B cell (primary cell): ENCODE measurements at regions not wholly inside any gene's neighbourhood (a gene's known extent, or its start where the extent isn't known, plus 50 kb on each side); places are given as distances from the start of the nearest gene placed in this dataset.
"Not testable (repeated sequence)": the region's sequence is repeated elsewhere in the genome, so short reads cannot be mapped to it uniquely, and the experiment has no call there.

Source experiments
- ATAC-seq: fragments of 200-7000 bp; cut with Tn5 transposase; one replicate; pipeline ENCODE4 v1.10.0; 2021; ENCODE audit warnings: low read depth, mild to moderate bottlenecking, moderate number of reproducible peaks, moderate library complexity
- CTCF ChIA-PET: fragments of 350-600 bp; sonication (Branson Sonifier 250); formaldehyde crosslinking; loops from one replicate; lab custom pipeline; 2021; ENCODE audit warnings: antibody characterized with exemption, inconsistent platforms; lab: Charles Lee
- POLR2A ChIA-PET: fragments of 350-600 bp; sonication (Branson Sonifier 250); formaldehyde crosslinking; loops from one replicate; lab custom pipeline; 2021; ENCODE audit warnings: antibody characterized with exemption; lab: Charles Lee
- DNase-seq: peaks from one replicate; pipeline ENCODE4 v3.0.0; 2013
- H2AFZ ChIP-seq: 2 replicates; pipeline ENCODE4 v1.6.1; 2012; ENCODE audit warnings: mild to moderate bottlenecking, low read depth, low read length; ENCODE audit not compliant: insufficient read depth, poor library complexity, severe bottlenecking
- H3K27ac ChIP-seq, 2 donors: 1 replicate in 1 of 2; 2 replicates in 1 of 2; pipeline ENCODE4 v1.5.1; 2012 to 2013; ENCODE audit warnings: low read length in 2 of 2, mild to moderate bottlenecking in 2 of 2, moderate library complexity in 1 of 2
- H3K27me3 ChIP-seq, 4 experiments: fragments of 200-600 bp in 1 of 4; sonication (generic) in 1 of 4; replicated peaks in 1 of 4; 1 replicate in 2 of 4; 2 replicates in 2 of 4; pipeline versions ENCODE4 v1.6.1 to v1.7.0; 2013 to 2016; ENCODE audit warnings: low read length in 3 of 4, mild to moderate bottlenecking in 2 of 4, mixed read lengths in 1 of 4, moderate library complexity in 1 of 4; ENCODE audit not compliant: insufficient read depth in 4 of 4, control insufficient read depth in 3 of 4; ENCODE audit errors: control extremely low read depth in 1 of 4
- H3K36me3 ChIP-seq, 2 experiments: replicated peaks in 1 of 2; 1 replicate in 1 of 2; 2 replicates in 1 of 2; pipeline versions ENCODE4 v1.6.1 to v1.7.1; 2013; ENCODE audit warnings: low read length in 1 of 2; ENCODE audit not compliant: insufficient read depth in 2 of 2, control insufficient read depth in 1 of 2; ENCODE audit errors: control extremely low read depth in 1 of 2, extremely low read depth in 1 of 2
- H3K4me1 ChIP-seq, 2 donors: fragments of 200-600 bp in 1 of 2; sonication (generic) in 1 of 2; 1 replicate in 1 of 2; 2 replicates in 1 of 2; pipeline versions ENCODE4 v1.5.1 to v1.6.1; 2013 to 2017; ENCODE audit warnings: low read length in 2 of 2; ENCODE audit not compliant: control insufficient read depth in 2 of 2, insufficient read depth in 2 of 2
- H3K4me2 ChIP-seq: replicated peaks from 2 replicates; pipeline ENCODE3; 2012; ENCODE audit warnings: mild to moderate bottlenecking, low read depth, low read length; ENCODE audit not compliant: poor library complexity, severe bottlenecking
- H3K4me3 ChIP-seq, 5 experiments: fragments of 200-600 bp in 1 of 5; sonication (generic) in 1 of 5; 1 replicate in 3 of 5; 2 replicates in 2 of 5; pipeline versions ENCODE4 v1.5.1 to v1.7.0; 2011 to 2016; ENCODE audit warnings: low read length in 4 of 5, mild to moderate bottlenecking in 4 of 5, low read depth in 2 of 5, control low read depth in 1 of 5, moderate library complexity in 1 of 5; ENCODE audit not compliant: insufficient read depth in 1 of 5; ENCODE audit errors: control extremely low read depth in 1 of 5, extremely low read depth in 1 of 5
- H3K79me2 ChIP-seq: fragments of 200-600 bp; sonication (generic); one replicate; pipeline ENCODE4 v1.6.0; 2016; ENCODE audit warnings: low read length; ENCODE audit not compliant: control insufficient read depth, insufficient read depth
- H3K9ac ChIP-seq: fragments of 200-600 bp; sonication (generic); 2 replicates; pipeline ENCODE4 v1.6.1; 2017; ENCODE audit warnings: mild to moderate bottlenecking, low read length, moderate library complexity
- H3K9me3 ChIP-seq, 3 donors: one replicate each; pipeline versions ENCODE4 v1.6.1 to v1.7.1; 2013; ENCODE audit warnings: low read length in 2 of 3; ENCODE audit not compliant: control insufficient read depth in 2 of 3, insufficient read depth in 1 of 3; ENCODE audit errors: control extremely low read depth in 1 of 3
- H4K20me1 ChIP-seq: 2 replicates; pipeline ENCODE4 v1.6.0; 2012; ENCODE audit warnings: mild to moderate bottlenecking, low read length; ENCODE audit not compliant: insufficient read depth, control insufficient read depth, poor library complexity, severe bottlenecking
- H3K27ac Mint-ChIP-seq: one replicate; pipeline ENCODE4 v1.8.0; 2021; ENCODE audit warnings: mixed read lengths
- H3K27me3 Mint-ChIP-seq: one replicate; pipeline ENCODE4 v1.8.0; 2021; ENCODE audit warnings: mixed read lengths
- H3K4me1 Mint-ChIP-seq: one replicate; pipeline ENCODE4 v1.8.0; 2021; ENCODE audit warnings: mixed read lengths
- H3K4me3 Mint-ChIP-seq: one replicate; pipeline ENCODE4 v1.8.0; 2021; ENCODE audit warnings: mixed read lengths
- H3K9me3 Mint-ChIP-seq: one replicate; pipeline ENCODE4 v1.8.0; 2022; ENCODE audit warnings: mixed read lengths; ENCODE audit not compliant: insufficient read depth
- CTCF ChIP-seq: fragments of 200-600 bp; IDR thresholded peaks from one replicate; pipeline ENCODE4 v1.8.0; 2022; ENCODE audit warnings: antibody characterized with exemption, mild to moderate bottlenecking
- EZH2 ChIP-seq: IDR thresholded peaks from 2 replicates; pipeline ENCODE4 v1.6.1; 2012; ENCODE audit warnings: borderline replicate concordance, low read depth, mild to moderate bottlenecking, moderate library complexity, low read length; ENCODE audit not compliant: insufficient read depth, poor library complexity, severe bottlenecking
- WGBS: methylation state at CpG from one replicate; pipeline ENCODE4 v1.1.5; 2013; ENCODE audit warnings: missing lambda C conversion rate; ENCODE audit not compliant: insufficient coverage; 5-methylcytosine and 5-hydroxymethylcytosine counted together
- intact Hi-C: fragments of 100-400 bp; cut with micrococcal nuclease; formaldehyde crosslinking; loops from one replicate; pipeline ENCODE4 v1.10.0; 2022

DNA sequence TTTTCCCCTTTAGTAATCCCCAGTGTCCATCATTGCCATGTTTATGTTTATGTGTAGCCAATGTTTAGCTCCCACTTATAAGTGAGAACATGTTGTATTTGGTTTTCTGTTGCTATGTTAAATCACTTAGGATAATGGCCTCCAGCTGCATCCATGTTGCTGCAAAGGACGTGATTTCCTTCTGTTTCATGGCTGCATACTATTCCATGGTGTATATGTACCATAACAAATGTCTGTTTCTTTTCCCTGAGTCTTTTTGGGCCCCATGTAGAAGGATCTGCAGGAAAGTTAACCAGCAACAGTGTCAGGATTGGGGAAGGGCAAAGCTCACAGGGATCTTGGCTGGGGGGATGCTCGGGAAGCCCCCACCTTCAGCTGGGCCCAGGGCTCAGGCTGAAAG lies 64.3 kb upstream of the SULF2 start:
- H2AFZ ChIP-seq: no peak overlapping the region
- CTCF ChIA-PET: no interaction called here
- 70% methylated on average over 2 of the region's 2 CpGs for WGBS
- no peaks in the 10 kb centered on the region for H3K4me1 ChIP-seq
- Mint-ChIP-seq H3K27me3 (peaks cover 23% of the 10 kb centered on the region), H3K9me3 (no peaks in the 10 kb centered on the region), H3K4me3 (no peak overlapping the region), H3K27ac (no peak overlapping the region), H3K4me1 (peaks cover 11% of the 10 kb centered on the region)
- H3K4me2 ChIP-seq: no peak overlapping the region
- H3K4me3 ChIP-seq: no peak overlapping the region
- no peaks in the 10 kb centered on the region for H4K20me1 ChIP-seq
- no peaks in the 10 kb centered on the region for H3K79me2 ChIP-seq
- ATAC-seq (no peak), DNase-seq (no peak)
- POLR2A ChIA-PET: no interaction called here
- H3K9me3 ChIP-seq: peaks cover 0 to 3% (median 0%) of the 10 kb centered on the region in 3 donors
- TF ChIP-seq EZH2: no peak
- TF ChIP-seq CTCF: no peak
- no peak overlapping the region for H3K9ac ChIP-seq
- H3K27ac ChIP-seq: no peak overlapping the region
- H3K36me3 ChIP-seq: no peaks in the 10 kb centered on the region
- intact Hi-C loops: no loop called here
- peaks cover 0 to 7% (median 2%) of the 10 kb centered on the region in 4 experiments for H3K27me3 ChIP-seq

GRCh38 chr20:47849006-47849405 lies 63.7 kb upstream of the SULF2 start:
- peaks cover 0 to 7% (median 2%) of the 10 kb centered on the region in 4 experiments for H3K27me3 ChIP-seq
- ChIA-PET CTCF (no interaction called here), POLR2A (no interaction called here)
- H3K4me1 ChIP-seq: no peaks in the 10 kb centered on the region
- H3K36me3 ChIP-seq: no peaks in the 10 kb centered on the region
- no peak overlapping the region for H2AFZ ChIP-seq
- DNase-seq: no peak
- no peak overlapping the region for H3K27ac Mint-ChIP-seq
- no peak for ATAC-seq
- no peak for TF ChIP-seq EZH2
- no peak for TF ChIP-seq CTCF
- intact Hi-C loops: no loop called here
- no peak overlapping the region for H3K4me3 ChIP-seq
- peaks cover 11% of the 10 kb centered on the region for H3K4me1 Mint-ChIP-seq
- H3K9me3 Mint-ChIP-seq: no peaks in the 10 kb centered on the region
- no peak overlapping the region for H3K4me2 ChIP-seq
- no peak overlapping the region for H3K9ac ChIP-seq
- H3K27ac ChIP-seq: no peak overlapping the region
- no peaks in the 10 kb centered on the region for H3K79me2 ChIP-seq
- no peak overlapping the region for H3K4me3 Mint-ChIP-seq
- 86% methylated on average over 11 of the region's 15 CpGs for WGBS
- H3K9me3 ChIP-seq: peaks cover 0 to 3% (median 0%) of the 10 kb centered on the region in 3 donors
- no peaks in the 10 kb centered on the region for H4K20me1 ChIP-seq
- peaks cover 23% of the 10 kb centered on the region for H3K27me3 Mint-ChIP-seq

GRCh38 chr20:47848534-47848933 lies 63.3 kb upstream of the SULF2 start:
- H3K36me3 ChIP-seq, DNase-seq, H3K4me3 Mint-ChIP-seq, CTCF ChIA-PET, H3K4me1 ChIP-seq, H3K9me3 ChIP-seq, H3K27ac ChIP-seq, ATAC-seq, H3K27ac Mint-ChIP-seq, H3K9me3 Mint-ChIP-seq, H3K27me3 ChIP-seq, H3K9ac ChIP-seq, H2AFZ ChIP-seq, intact Hi-C loops, H3K4me3 ChIP-seq, H3K79me2 ChIP-seq, POLR2A ChIA-PET, H3K4me2 ChIP-seq, H4K20me1 ChIP-seq: not testable (repeated sequence)
- Mint-ChIP-seq H3K27me3 (peaks cover 24% of the 10 kb centered on the region), H3K4me1 (peaks cover 11% of the 10 kb centered on the region)
- 0% methylated on average over 1 of the region's 4 CpGs for WGBS
